ENCODE measurements at regions not wholly inside any gene's neighbourhood (a gene's known extent, or its start where the extent isn't known, plus 50 kb on each side); places are given as distances from the start of the nearest gene placed in this dataset.

- peaks cover 8% of the 10 kb centered on the region for H3K4me1 ChIP-seq
- TF ChIP-seq CTCF (IDR thresholded peaks at IDR 0.05): no peak
- no peak for TF ChIP-seq POLR2A (IDR thresholded peaks at IDR 0.05)
- no peaks in the 10 kb centered on the region for H3K27me3 ChIP-seq
- H3K36me3 ChIP-seq (ENCODE audit: low read depth, missing control alignments): no peaks in the 10 kb centered on the region
- H3K27ac ChIP-seq: no peak overlapping the region
- no peak overlapping the region for H3K4me3 ChIP-seq
- 84 to 85% methylated on average over 5 of the region's 5 CpGs for WGBS, 2 donors
- H3K9me3 ChIP-seq: no peaks in the 10 kb centered on the region
- DNase-seq: no peak
- intact Hi-C loops (cut with DNase I; ENCODE audit: low total_unique reads): no loop called here
Measured at GRCh38 chr6:16966791-16967469, 134.9 kb upstream of the STMND1 start.

GRCh38 chr6:16965689-16966088, 136.2 kb upstream of the STMND1 start:
- intact Hi-C loops (cut with DNase I; ENCODE audit: low total_unique reads): no loop called here
- no peaks in the 10 kb centered on the region for H3K9me3 ChIP-seq
- 75 to 76% methylated on average over 8 of the region's 8 CpGs for WGBS, 2 donors
- no peak for TF ChIP-seq CTCF (IDR thresholded peaks at IDR 0.05)
- TF ChIP-seq POLR2A (IDR thresholded peaks at IDR 0.05): no peak
- no peak for DNase-seq
- H3K4me1 ChIP-seq: peaks cover 8% of the 10 kb centered on the region
- no peaks in the 10 kb centered on the region for H3K27me3 ChIP-seq
- H3K4me3 ChIP-seq: no peak overlapping the region
- H3K27ac ChIP-seq: no peak overlapping the region
- no peaks in the 10 kb centered on the region for H3K36me3 ChIP-seq (ENCODE audit: low read depth, missing control alignments)

- WGBS, 2 donors: 16 to 20% methylated on average over 19 to 21 of the region's 21 CpGs
- H3K9me3 ChIP-seq: no peaks in the 10 kb centered on the region
- H3K4me1 ChIP-seq: peaks cover 8% of the 10 kb centered on the region
- intact Hi-C loops (cut with DNase I; ENCODE audit: low total_unique reads): no loop called here
- no peaks in the 10 kb centered on the region for H3K36me3 ChIP-seq (ENCODE audit: low read depth, missing control alignments)
- H3K27ac ChIP-seq: no peak overlapping the region
- TF ChIP-seq CTCF (IDR thresholded peaks at IDR 0.05) (peak; percentile 30 to 87 (median 69)), POLR2A (IDR thresholded peaks at IDR 0.05) (no peak)
- DNase-seq: peak; percentile 89
- H3K27me3 ChIP-seq: no peaks in the 10 kb centered on the region
- peak overlapping the region; percentile 10 to 39 for H3K4me3 ChIP-seq
Measured at GRCh38 chr6:16964553-16965499, 137.0 kb upstream of the STMND1 start.

- peaks cover 8% of the 10 kb centered on the region for H3K4me1 ChIP-seq
- H3K4me3 ChIP-seq: no peak overlapping the region
- H3K27ac ChIP-seq: no peak overlapping the region
- H3K36me3 ChIP-seq (ENCODE audit: low read depth, missing control alignments): no peaks in the 10 kb centered on the region
- TF ChIP-seq CTCF (IDR thresholded peaks at IDR 0.05): no peak
- TF ChIP-seq POLR2A (IDR thresholded peaks at IDR 0.05): no peak
- H3K9me3 ChIP-seq: no peaks in the 10 kb centered on the region
- intact Hi-C loops (cut with DNase I; ENCODE audit: low total_unique reads): no loop called here
- H3K27me3 ChIP-seq: no peaks in the 10 kb centered on the region
- WGBS, 2 donors: 86 to 88% methylated on average over 1 of the region's 1 CpG
- DNase-seq: no peak
Measured at GRCh38 chr6:16961577-16961976, 140.3 kb upstream of the STMND1 start.

All from testis (tissue), 2 donors.